Prostate gland (tissue), 2 donors: ENCODE measurements at regions not wholly inside any gene's neighbourhood (a gene's known extent, or its start where the extent isn't known, plus 50 kb on each side); places are given as distances from the start of the nearest gene placed in this dataset.

Experiments
- DNase-seq: peaks from one replicate; pipeline ENCODE4 v3.0.0-alpha.2; 2019; ENCODE audit warnings: low spot score
- H3K27ac ChIP-seq, 2 donors: fragments of 200-600 bp; sonication (generic); 2 replicates each; pipeline ENCODE4 v1.5.1; 2017 to 2019
- H3K27me3 ChIP-seq: fragments of 200-600 bp; sonication (generic); replicated peaks from 2 replicates; pipeline ENCODE4 v1.5.1; 2019; ENCODE audit not compliant: insufficient read depth
- H3K36me3 ChIP-seq, 2 donors: fragments of 200-600 bp; sonication (generic); 1 replicate in 1 of 2; 2 replicates in 1 of 2; pipeline versions ENCODE4 v1.5.1 to v1.8.1; 2017 to 2019
- H3K4me1 ChIP-seq: fragments of 200-600 bp; sonication (generic); replicated peaks from 2 replicates; pipeline ENCODE4 v1.5.1; 2019
- H3K4me3 ChIP-seq, 2 donors: fragments of 200-600 bp; sonication (generic); 2 replicates each; pipeline ENCODE4 v1.5.1; 2017 to 2019
- H3K9me3 ChIP-seq: fragments of 200-600 bp; sonication (generic); 2 replicates; pipeline ENCODE4 v1.5.1; 2017
- POLR2A ChIP-seq: fragments of 450-650 bp; IDR thresholded peaks from one replicate; pipeline ENCODE4 v1.6.1; 2016; ENCODE audit warnings: antibody characterized with exemption, mild to moderate bottlenecking
- POLR2AphosphoS5 ChIP-seq: sonication (generic); formaldehyde crosslinking; IDR thresholded peaks from one replicate; pipeline ENCODE4 v1.6.1; 2017; ENCODE audit warnings: antibody characterized with exemption
- WGBS: methylation state at CpG from one replicate; pipeline ENCODE4 v1.1.5; 2018; 5-methylcytosine and 5-hydroxymethylcytosine counted together
- intact Hi-C: fragments of 100-400 bp; cut with DNase I; formaldehyde crosslinking; loops from one replicate; pipeline ENCODE4 v1.14.2; 2022
- TF ChIP-seq, protein P1 (sequence below), 4 experiments: fragments of 200-600 bp in 2 of 4; fragments of 450-650 bp in 2 of 4; sonication (generic) in 2 of 4; IDR thresholded peaks; 1 replicate in 3 of 4; 2 replicates in 1 of 4; pipeline ENCODE4 v1.5.1; 2016 to 2019; ENCODE audit warnings: antibody characterized with exemption in 4 of 4, mild to moderate bottlenecking in 2 of 4, moderate library complexity in 2 of 4

DNA sequence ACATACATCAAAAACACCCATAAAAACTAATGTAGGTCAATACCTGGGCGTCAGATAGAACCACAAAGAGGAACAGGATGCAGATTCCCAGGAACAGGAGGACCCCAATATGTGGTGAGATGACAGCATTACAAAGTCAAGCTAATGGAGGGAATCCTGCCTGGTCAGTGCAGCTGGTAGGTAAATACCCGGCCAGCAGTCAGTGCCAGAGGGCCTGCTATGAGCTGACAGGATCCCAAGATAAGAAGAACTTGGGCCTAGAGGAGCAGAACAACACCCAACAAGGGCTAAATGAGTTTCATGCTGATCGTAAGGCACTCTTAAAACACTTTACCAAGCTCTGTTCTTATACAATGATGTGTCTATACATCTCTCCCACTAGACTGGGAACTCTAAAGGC lies 61.2 kb upstream of the KCNMB2 start:
- Histone ChIP-seq H3K27ac (peak overlapping the region in 1 of 2 donors; percentile 6), H3K9me3 (no peaks in the 10 kb centered on the region), H3K36me3 (no peaks in the 10 kb centered on the region), H3K4me3 (no peak overlapping the region), H3K4me1 (no peaks in the 10 kb centered on the region), H3K27me3 (no peaks in the 10 kb centered on the region)
- intact Hi-C loops = no loop called here
- WGBS = 78% methylated on average over 3 of the region's 3 CpGs
- TF ChIP-seq, protein P1, sequence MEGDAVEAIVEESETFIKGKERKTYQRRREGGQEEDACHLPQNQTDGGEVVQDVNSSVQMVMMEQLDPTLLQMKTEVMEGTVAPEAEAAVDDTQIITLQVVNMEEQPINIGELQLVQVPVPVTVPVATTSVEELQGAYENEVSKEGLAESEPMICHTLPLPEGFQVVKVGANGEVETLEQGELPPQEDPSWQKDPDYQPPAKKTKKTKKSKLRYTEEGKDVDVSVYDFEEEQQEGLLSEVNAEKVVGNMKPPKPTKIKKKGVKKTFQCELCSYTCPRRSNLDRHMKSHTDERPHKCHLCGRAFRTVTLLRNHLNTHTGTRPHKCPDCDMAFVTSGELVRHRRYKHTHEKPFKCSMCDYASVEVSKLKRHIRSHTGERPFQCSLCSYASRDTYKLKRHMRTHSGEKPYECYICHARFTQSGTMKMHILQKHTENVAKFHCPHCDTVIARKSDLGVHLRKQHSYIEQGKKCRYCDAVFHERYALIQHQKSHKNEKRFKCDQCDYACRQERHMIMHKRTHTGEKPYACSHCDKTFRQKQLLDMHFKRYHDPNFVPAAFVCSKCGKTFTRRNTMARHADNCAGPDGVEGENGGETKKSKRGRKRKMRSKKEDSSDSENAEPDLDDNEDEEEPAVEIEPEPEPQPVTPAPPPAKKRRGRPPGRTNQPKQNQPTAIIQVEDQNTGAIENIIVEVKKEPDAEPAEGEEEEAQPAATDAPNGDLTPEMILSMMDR (IDR thresholded peaks at IDR 0.05) = no peak
- TF ChIP-seq POLR2AphosphoS5 (no peak), POLR2A (no peak)
- DNase-seq = peak; percentile 12

DNA sequence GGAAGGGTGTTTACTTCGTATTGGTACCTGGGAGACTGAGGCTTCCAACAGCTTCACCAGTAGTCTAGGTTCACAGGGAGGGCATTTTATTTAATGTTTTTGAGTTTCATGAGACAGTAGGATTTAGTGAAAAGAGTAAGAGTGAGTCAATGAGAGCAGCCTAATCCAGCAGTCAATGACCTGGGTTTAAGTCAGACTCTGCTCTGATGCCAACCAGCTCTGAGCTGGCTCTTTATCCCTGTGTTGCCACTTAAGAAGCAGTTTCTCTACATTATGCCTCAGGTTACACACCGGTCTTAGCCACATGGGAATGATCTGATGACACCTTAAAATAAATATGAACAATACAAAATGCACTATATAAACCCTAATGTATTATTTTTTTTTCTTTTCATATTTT lies 59.4 kb upstream of the KCNMB2 start:
- H3K27ac ChIP-seq = no peak overlapping the region
- TF ChIP-seq, protein P1 (IDR thresholded peaks at IDR 0.05) = no peak
- TF ChIP-seq POLR2AphosphoS5 (no peak), POLR2A (no peak)
- no peak overlapping the region for H3K4me3 ChIP-seq
- H3K36me3 ChIP-seq = no peaks in the 10 kb centered on the region
- intact Hi-C loops = no loop called here
- 79% methylated on average over 2 of the region's 2 CpGs for WGBS
- H3K27me3 ChIP-seq = no peaks in the 10 kb centered on the region
- H3K9me3 ChIP-seq = no peaks in the 10 kb centered on the region
- no peaks in the 10 kb centered on the region for H3K4me1 ChIP-seq
- no peak for DNase-seq

DNA sequence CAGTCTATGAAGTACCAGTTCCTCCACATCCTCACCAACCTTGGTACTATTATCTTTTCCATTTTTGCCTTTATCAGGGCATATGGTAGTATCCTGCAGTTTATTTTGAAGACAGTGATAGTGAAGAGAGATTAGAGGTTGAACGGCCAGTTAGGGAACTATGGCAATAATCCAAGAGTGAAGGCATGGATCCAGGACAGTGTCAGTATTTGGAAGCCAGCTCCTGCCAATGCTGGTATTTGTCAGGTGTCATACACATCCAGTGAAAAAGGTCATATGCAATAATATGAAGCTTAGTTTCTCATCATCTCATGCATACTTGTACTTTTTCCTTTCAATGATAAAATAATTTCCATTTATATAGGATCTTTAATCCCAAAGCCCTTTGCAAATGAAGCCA lies 56.8 kb upstream of the KCNMB2 start:
- intact Hi-C loops = no loop called here
- DNase-seq = no peak
- Histone ChIP-seq H3K36me3 (no peaks in the 10 kb centered on the region), H3K9me3 (no peaks in the 10 kb centered on the region), H3K27ac (no peak overlapping the region), H3K4me1 (no peaks in the 10 kb centered on the region), H3K27me3 (no peaks in the 10 kb centered on the region), H3K4me3 (no peak overlapping the region)
- TF ChIP-seq, protein P1 (IDR thresholded peaks at IDR 0.05) = no peak
- TF ChIP-seq POLR2A (no peak), POLR2AphosphoS5 (no peak)
- 10% methylated on average over 1 of the region's 1 CpG for WGBS

DNA sequence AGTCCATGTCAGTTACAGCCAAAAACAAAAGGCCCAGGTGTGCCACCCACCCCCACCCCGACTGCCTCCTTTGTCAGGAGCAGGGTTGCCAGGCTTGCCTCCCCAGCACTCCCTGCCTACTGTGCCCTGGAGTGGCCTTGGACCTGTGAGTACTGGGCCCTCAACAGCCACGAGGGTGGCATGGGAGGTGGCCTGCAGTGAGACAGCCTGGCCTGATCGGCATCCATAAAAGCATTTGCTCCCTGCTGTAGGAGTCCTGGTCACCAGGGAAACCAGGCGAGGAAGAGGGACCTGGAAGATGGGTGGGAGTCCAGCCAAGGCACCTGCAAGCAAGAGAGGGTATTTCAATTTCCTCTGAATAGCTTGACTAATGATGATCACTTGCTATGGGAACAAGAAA lies 56.4 kb upstream of the KCNMB2 start:
- Histone ChIP-seq H3K27ac (no peak overlapping the region), H3K9me3 (no peaks in the 10 kb centered on the region), H3K4me3 (no peak overlapping the region), H3K27me3 (no peaks in the 10 kb centered on the region), H3K4me1 (no peaks in the 10 kb centered on the region), H3K36me3 (no peaks in the 10 kb centered on the region)
- TF ChIP-seq, protein P1 (IDR thresholded peaks at IDR 0.05) = no peak
- TF ChIP-seq POLR2A (no peak), POLR2AphosphoS5 (no peak)
- WGBS = 53% methylated on average over 4 of the region's 4 CpGs
- intact Hi-C loops = no loop called here
- DNase-seq = no peak

DNA sequence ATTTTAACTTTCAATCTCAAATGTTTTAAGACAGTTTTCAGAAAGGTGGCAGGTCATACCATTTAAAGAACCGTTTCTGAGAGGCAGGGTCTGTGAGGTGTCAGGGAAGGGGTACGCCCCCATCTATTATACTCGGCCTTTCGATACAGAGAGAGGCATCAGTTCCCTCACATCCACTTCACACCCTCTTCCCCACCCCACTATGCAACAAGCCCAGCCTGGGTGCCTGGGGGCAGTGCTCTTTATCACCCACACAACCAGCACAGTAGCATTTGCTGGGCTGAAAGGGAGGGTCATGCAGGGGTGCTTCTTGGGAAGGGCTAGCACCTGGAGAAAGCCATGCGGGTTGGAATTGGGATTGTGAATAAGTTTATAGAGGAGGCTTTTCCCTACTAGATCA lies 56.0 kb upstream of the KCNMB2 start:
- Histone ChIP-seq H3K27me3 (no peaks in the 10 kb centered on the region), H3K27ac (no peak overlapping the region), H3K36me3 (no peaks in the 10 kb centered on the region), H3K4me3 (no peak overlapping the region), H3K4me1 (no peaks in the 10 kb centered on the region), H3K9me3 (no peaks in the 10 kb centered on the region)
- TF ChIP-seq, protein P1 (IDR thresholded peaks at IDR 0.05) = no peak
- DNase-seq = no peak
- WGBS = 77% methylated on average over 5 of the region's 5 CpGs
- intact Hi-C loops = no loop called here
